ENCODE measurements at regions not wholly inside any gene's neighbourhood (a gene's known extent, or its start where the extent isn't known, plus 50 kb on each side); places are given as distances from the start of the nearest gene placed in this dataset.

GRCh38 chr7:46806856-46807255 is 775.1 kb downstream of the TNS3 start (continued):
- no peak for TF ChIP-seq ZNF462 (CRISPR knock-in tag; IDR thresholded peaks at IDR 0.05)
- TF ChIP-seq EZH2phosphoT487 (IDR thresholded peaks at IDR 0.05; ENCODE audit: unreplicated experiment) = no peak

- H3K9me3 Mint-ChIP-seq = peaks cover 2% of the 10 kb centered on the region; the same call in 1 of the 3 replicates
- Histone ChIP-seq H4K20me1 (replicated peaks; ENCODE audit: insufficient read depth) (no peaks in the 10 kb centered on the region), H3K79me2 (replicated peaks; ENCODE audit: insufficient read depth) (no peaks in the 10 kb centered on the region), H3K27me3 (ENCODE audit: insufficient read depth) (no peaks in the 10 kb centered on the region), H3K9me2 (ENCODE audit: insufficient read depth) (peaks cover 7% of the 10 kb centered on the region; the same call in 1 of the 2 replicates), H3F3A (replicated peaks; ENCODE audit: low read depth) (no peaks in the 10 kb centered on the region), H3K4me1 (ENCODE audit: insufficient read depth) (no peaks in the 10 kb centered on the region), H3K27ac (ENCODE audit: low read depth) (no peak overlapping the region), H3K4me2 (no peak overlapping the region), H2AFZ (no peak overlapping the region), H3K36me3 (ENCODE audit: insufficient read depth) (no peaks in the 10 kb centered on the region), H3K4me3 (no peak overlapping the region)
- no peak overlapping the region for H3K27ac Mint-ChIP-seq
- no peak for ATAC-seq
- H3K4me1 Mint-ChIP-seq = peaks cover 6% of the 10 kb centered on the region; the same call in 1 of the 3 replicates
- H3K27me3 Mint-ChIP-seq (ENCODE audit: insufficient read depth, low read depth, poor library complexity) = peaks cover 2% of the 10 kb centered on the region
- no peaks in the 10 kb centered on the region for H3K36me3 Mint-ChIP-seq (ENCODE audit: low read depth)
- no peak overlapping the region for H3K4me3 Mint-ChIP-seq
- TF ChIP-seq CTCF (conservative IDR thresholded peaks at IDR 0.05; ENCODE audit: low read depth in 2 of 2) (no peak), POLR2AphosphoS5 (IDR thresholded peaks at IDR 0.05; ENCODE audit: low read depth) (no peak)
- DNase-seq (ENCODE audit: low spot score) = no peak
Observed at GRCh38 chr7:46802479-46802878, 779.4 kb downstream of the TNS3 start.
